Panc1 (cell line): ENCODE measurements at regions not wholly inside any gene's neighbourhood (a gene's known extent, or its start where the extent isn't known, plus 50 kb on each side); places are given as distances from the start of the nearest gene placed in this dataset.

Source experiments
- ATAC-seq: fragments of 200-7000 bp; cut with Tn5 transposase; 2 replicates; pipeline ENCODE4 v1.9.1; 2020; ENCODE audit warnings: mild to moderate bottlenecking, moderate library complexity
- BruUV-seq: library from RNA; stranded (reverse); fragments of 400-500 nt; replicated peaks from 2 replicates; lab custom pipeline; 2021; lab: Mats Ljungman, UMichigan
- CTCF ChIA-PET: fragments of 300-600 bp; sonication (Branson Sonifier 250); formaldehyde crosslinking; loops from one replicate; lab custom pipeline; 2022; ENCODE audit warnings: antibody characterized with exemption; lab: Charles Lee
- POLR2A ChIA-PET: fragments of 300-600 bp; sonication (Branson Sonifier 250); formaldehyde crosslinking; loops from one replicate; lab custom pipeline; 2022; ENCODE audit warnings: antibody characterized with exemption; lab: Charles Lee
- DNase-seq: peaks from one replicate; pipeline ENCODE4 v3.0.0-alpha.2; 2010; ENCODE audit warnings: low read depth, low spot score
- H3K27ac ChIP-seq: 2 replicates; pipeline ENCODE4 v1.5.1; 2011; ENCODE audit warnings: mild to moderate bottlenecking, low read length, inconsistent platforms
- H3K27me3 ChIP-seq: fragments of 200-500 bp; sonication (Bioruptor generic); 2 replicates; pipeline ENCODE4 v1.6.0; 2014; ENCODE audit warnings: low read length, inconsistent platforms; ENCODE audit not compliant: control insufficient read depth, insufficient read depth
- H3K36me3 ChIP-seq: fragments of 200-500 bp; sonication (Bioruptor generic); 2 replicates; pipeline ENCODE4 v1.5.1; 2014; ENCODE audit warnings: inconsistent platforms, mild to moderate bottlenecking, low read length, moderate library complexity; ENCODE audit not compliant: control insufficient read depth, insufficient read depth
- H3K4me1 ChIP-seq: 2 replicates; pipeline ENCODE4 v1.5.1; 2011; ENCODE audit warnings: inconsistent platforms, mild to moderate bottlenecking, low read length, moderate library complexity; ENCODE audit not compliant: control insufficient read depth, insufficient read depth
- H3K4me3 ChIP-seq, 2 experiments: 2 replicates each; pipeline ENCODE4 v1.5.1; 2011 to 2012; ENCODE audit warnings: low read depth in 2 of 2, low read length in 2 of 2, mild to moderate bottlenecking in 2 of 2, inconsistent platforms in 1 of 2, moderate library complexity in 1 of 2
- H3K9me3 ChIP-seq: fragments of 200-500 bp; sonication (Bioruptor generic); 2 replicates; pipeline ENCODE4 v1.5.1; 2014; ENCODE audit warnings: low read depth, mild to moderate bottlenecking, inconsistent platforms, low read length, moderate library complexity; ENCODE audit not compliant: control insufficient read depth, insufficient read depth
- POLR2AphosphoS5 ChIP-seq: IDR thresholded peaks from 2 replicates; pipeline ENCODE4 v1.6.1; 2012; ENCODE audit warnings: mild to moderate bottlenecking, low read depth, low read length, moderate library complexity
- SIN3A ChIP-seq: IDR thresholded peaks from 2 replicates; pipeline ENCODE4 v1.6.1; 2012; ENCODE audit warnings: low read depth, mild to moderate bottlenecking, low read length, moderate library complexity, borderline replicate concordance; ENCODE audit not compliant: insufficient read depth
- TCF7L2 ChIP-seq: IDR thresholded peaks from 2 replicates; pipeline ENCODE4 v1.6.1; 2011; ENCODE audit warnings: mild to moderate bottlenecking, low read depth, low read length, inconsistent platforms
- in situ Hi-C: cut with HindIII; loops from 2 replicates; pipeline ENCODE4 v1.10.0; 2016; ENCODE audit warnings: low sequenced_read_pairs, low pct_unique_long_range_greater_than_20kb
- intact Hi-C: fragments of 100-400 bp; cut with micrococcal nuclease; formaldehyde crosslinking; loops from one replicate; pipeline ENCODE4 v1.10.0; 2022; ENCODE audit not compliant: unreplicated experiment
- TF ChIP-seq, protein P1 (sequence below), 2 experiments: IDR thresholded peaks; 2 replicates each; pipeline ENCODE4 v1.6.1; 2011 to 2012; ENCODE audit warnings: low read depth in 2 of 2, control low read depth in 1 of 2, low read length in 1 of 2, mild to moderate bottlenecking in 1 of 2, moderate library complexity in 1 of 2; ENCODE audit not compliant: insufficient read depth in 1 of 2
- TF ChIP-seq, protein P2 (sequence below): fragments of 450-650 bp; IDR thresholded peaks from 2 replicates; pipeline ENCODE4 v1.5.1; 2017; ENCODE audit warnings: mild to moderate bottlenecking

GRCh38 chr4:3701271-3701734, 64.9 kb upstream of the ADRA2C start:
- POLR2A ChIA-PET = no interaction called here
- in situ Hi-C loops = no loop called here
- CTCF ChIA-PET = no interaction called here

DNA sequence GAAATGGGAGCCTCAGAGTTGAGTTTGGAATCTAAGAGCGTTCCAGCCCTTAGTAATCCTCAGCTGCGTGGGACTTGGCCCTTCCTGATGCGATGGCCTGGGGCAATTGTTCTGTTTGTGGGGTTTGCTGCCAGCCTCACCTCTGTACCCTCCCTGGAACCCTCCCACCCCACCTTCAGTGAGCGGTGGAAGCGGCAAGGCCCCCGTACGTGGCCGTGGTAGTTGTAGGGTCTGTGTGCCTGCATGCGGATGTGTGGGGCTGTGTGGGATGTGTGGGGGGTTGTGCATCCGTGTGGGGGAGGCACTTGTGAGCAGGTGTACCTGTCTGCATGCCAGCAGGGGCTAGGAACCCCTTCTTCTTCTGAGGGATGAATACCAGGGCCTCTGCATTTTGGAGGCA, 65.4 kb upstream of the ADRA2C start:
- H3K4me3 ChIP-seq = no peak overlapping the region
- ChIA-PET POLR2A (no interaction called here), CTCF (no interaction called here)
- no peaks in the 10 kb centered on the region for H3K27me3 ChIP-seq
- no peak overlapping the region for H3K27ac ChIP-seq
- in situ Hi-C loops = no loop called here
- BruUV-seq = no TSS peak
- H3K4me1 ChIP-seq = no peaks in the 10 kb centered on the region
- ATAC-seq = no peak
- no peaks in the 10 kb centered on the region for H3K9me3 ChIP-seq
- intact Hi-C loops = no loop called here
- TF ChIP-seq POLR2AphosphoS5 (no peak), SIN3A (no peak), TCF7L2 (no peak)
- TF ChIP-seq, protein P1, sequence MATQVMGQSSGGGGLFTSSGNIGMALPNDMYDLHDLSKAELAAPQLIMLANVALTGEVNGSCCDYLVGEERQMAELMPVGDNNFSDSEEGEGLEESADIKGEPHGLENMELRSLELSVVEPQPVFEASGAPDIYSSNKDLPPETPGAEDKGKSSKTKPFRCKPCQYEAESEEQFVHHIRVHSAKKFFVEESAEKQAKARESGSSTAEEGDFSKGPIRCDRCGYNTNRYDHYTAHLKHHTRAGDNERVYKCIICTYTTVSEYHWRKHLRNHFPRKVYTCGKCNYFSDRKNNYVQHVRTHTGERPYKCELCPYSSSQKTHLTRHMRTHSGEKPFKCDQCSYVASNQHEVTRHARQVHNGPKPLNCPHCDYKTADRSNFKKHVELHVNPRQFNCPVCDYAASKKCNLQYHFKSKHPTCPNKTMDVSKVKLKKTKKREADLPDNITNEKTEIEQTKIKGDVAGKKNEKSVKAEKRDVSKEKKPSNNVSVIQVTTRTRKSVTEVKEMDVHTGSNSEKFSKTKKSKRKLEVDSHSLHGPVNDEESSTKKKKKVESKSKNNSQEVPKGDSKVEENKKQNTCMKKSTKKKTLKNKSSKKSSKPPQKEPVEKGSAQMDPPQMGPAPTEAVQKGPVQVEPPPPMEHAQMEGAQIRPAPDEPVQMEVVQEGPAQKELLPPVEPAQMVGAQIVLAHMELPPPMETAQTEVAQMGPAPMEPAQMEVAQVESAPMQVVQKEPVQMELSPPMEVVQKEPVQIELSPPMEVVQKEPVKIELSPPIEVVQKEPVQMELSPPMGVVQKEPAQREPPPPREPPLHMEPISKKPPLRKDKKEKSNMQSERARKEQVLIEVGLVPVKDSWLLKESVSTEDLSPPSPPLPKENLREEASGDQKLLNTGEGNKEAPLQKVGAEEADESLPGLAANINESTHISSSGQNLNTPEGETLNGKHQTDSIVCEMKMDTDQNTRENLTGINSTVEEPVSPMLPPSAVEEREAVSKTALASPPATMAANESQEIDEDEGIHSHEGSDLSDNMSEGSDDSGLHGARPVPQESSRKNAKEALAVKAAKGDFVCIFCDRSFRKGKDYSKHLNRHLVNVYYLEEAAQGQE (IDR thresholded peaks at IDR 0.05; ENCODE audit: insufficient read depth in 1 of 2, low read depth in 2 of 2, low read length in 1 of 2) = no peak
- TF ChIP-seq, protein P2, sequence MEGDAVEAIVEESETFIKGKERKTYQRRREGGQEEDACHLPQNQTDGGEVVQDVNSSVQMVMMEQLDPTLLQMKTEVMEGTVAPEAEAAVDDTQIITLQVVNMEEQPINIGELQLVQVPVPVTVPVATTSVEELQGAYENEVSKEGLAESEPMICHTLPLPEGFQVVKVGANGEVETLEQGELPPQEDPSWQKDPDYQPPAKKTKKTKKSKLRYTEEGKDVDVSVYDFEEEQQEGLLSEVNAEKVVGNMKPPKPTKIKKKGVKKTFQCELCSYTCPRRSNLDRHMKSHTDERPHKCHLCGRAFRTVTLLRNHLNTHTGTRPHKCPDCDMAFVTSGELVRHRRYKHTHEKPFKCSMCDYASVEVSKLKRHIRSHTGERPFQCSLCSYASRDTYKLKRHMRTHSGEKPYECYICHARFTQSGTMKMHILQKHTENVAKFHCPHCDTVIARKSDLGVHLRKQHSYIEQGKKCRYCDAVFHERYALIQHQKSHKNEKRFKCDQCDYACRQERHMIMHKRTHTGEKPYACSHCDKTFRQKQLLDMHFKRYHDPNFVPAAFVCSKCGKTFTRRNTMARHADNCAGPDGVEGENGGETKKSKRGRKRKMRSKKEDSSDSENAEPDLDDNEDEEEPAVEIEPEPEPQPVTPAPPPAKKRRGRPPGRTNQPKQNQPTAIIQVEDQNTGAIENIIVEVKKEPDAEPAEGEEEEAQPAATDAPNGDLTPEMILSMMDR = no peak
- no peaks in the 10 kb centered on the region for H3K36me3 ChIP-seq
- no peak for DNase-seq

More at GRCh38 chr4:3701271-3701734, 64.9 kb upstream of the ADRA2C start:
- H3K4me3 ChIP-seq = no peak overlapping the region
- no peaks in the 10 kb centered on the region for H3K9me3 ChIP-seq
- H3K27ac ChIP-seq = no peak overlapping the region
- H3K36me3 ChIP-seq = no peaks in the 10 kb centered on the region
- DNase-seq (no peak), ATAC-seq (peak; percentile 30; the same call in 1 of the 2 replicates)
- TF ChIP-seq, protein P1 (IDR thresholded peaks at IDR 0.05; ENCODE audit: insufficient read depth in 1 of 2, low read depth in 2 of 2, low read length in 1 of 2) = peak; percentile 43 to 61; a peak in 2 of 4 replicates
- no peak for TF ChIP-seq POLR2AphosphoS5
- no peaks in the 10 kb centered on the region for H3K4me1 ChIP-seq
- H3K27me3 ChIP-seq = no peaks in the 10 kb centered on the region
- no TSS peak for BruUV-seq
- intact Hi-C loops = no loop called here
